Neural progenitor cell (in vitro differentiated cells): ENCODE measurements at regions not wholly inside any gene's neighbourhood (a gene's known extent, or its start where the extent isn't known, plus 50 kb on each side); places are given as distances from the start of the nearest gene placed in this dataset.

Experiments
- DNase-seq: peaks from one replicate; pipeline ENCODE4 v3.0.0-alpha.2; 2016; ENCODE audit warnings: low spot score
- H2AFZ ChIP-seq: fragments of 200-600 bp; sonication (generic); replicated peaks from 2 replicates; pipeline ENCODE4 v1.6.1; 2016; ENCODE audit warnings: antibody characterized with exemption
- H3F3A ChIP-seq: fragments of 200-600 bp; sonication (generic); 2 replicates; pipeline ENCODE4 v1.6.1; 2016; ENCODE audit warnings: antibody characterized with exemption, low read depth
- H3K27ac ChIP-seq: fragments of 200-600 bp; sonication (generic); 2 replicates; pipeline ENCODE4 v1.5.1; 2016; ENCODE audit warnings: mild to moderate bottlenecking
- H3K27me3 ChIP-seq: fragments of 200-600 bp; sonication (generic); 2 replicates; pipeline ENCODE4 v1.6.1; 2016; ENCODE audit warnings: mild to moderate bottlenecking, moderate library complexity
- H3K36me3 ChIP-seq: fragments of 200-600 bp; sonication (generic); 2 replicates; pipeline ENCODE4 v1.5.1; 2016
- H3K4me1 ChIP-seq: fragments of 200-600 bp; sonication (generic); 2 replicates; pipeline ENCODE4 v1.6.1; 2016; ENCODE audit warnings: mixed run types
- H3K4me2 ChIP-seq: fragments of 200-600 bp; sonication (generic); 2 replicates; pipeline ENCODE4 v1.6.1; 2016
- H3K4me3 ChIP-seq: fragments of 200-600 bp; sonication (generic); 2 replicates; pipeline ENCODE4 v1.5.1; 2016
- H3K79me2 ChIP-seq: fragments of 200-600 bp; sonication (generic); 2 replicates; pipeline ENCODE4 v1.6.1; 2016; ENCODE audit warnings: low read depth
- H3K9ac ChIP-seq: fragments of 200-600 bp; sonication (generic); 2 replicates; pipeline ENCODE4 v1.6.1; 2016
- H3K9me3 ChIP-seq: fragments of 200-600 bp; sonication (generic); 2 replicates; pipeline ENCODE4 v1.5.1; 2016; ENCODE audit warnings: low read depth
- H4K20me1 ChIP-seq: fragments of 200-600 bp; sonication (generic); 2 replicates; pipeline ENCODE4 v1.6.1; 2016; ENCODE audit warnings: low read depth
- H3K27ac Mint-ChIP-seq: 3 replicates; pipeline ENCODE4 v1.8.0; 2021; ENCODE audit warnings: mixed read lengths
- H3K27me3 Mint-ChIP-seq: 2 replicates; pipeline ENCODE4 v1.8.0; 2022; ENCODE audit warnings: low read depth, mild to moderate bottlenecking, inconsistent platforms, moderate library complexity, mixed read lengths; ENCODE audit not compliant: insufficient read depth
- H3K36me3 Mint-ChIP-seq: 3 replicates; pipeline ENCODE4 v1.8.0; 2021; ENCODE audit warnings: mixed read lengths
- H3K4me1 Mint-ChIP-seq: 3 replicates; pipeline ENCODE4 v1.8.0; 2021; ENCODE audit warnings: mixed read lengths
- H3K4me3 Mint-ChIP-seq: 3 replicates; pipeline ENCODE4 v1.8.0; 2021; ENCODE audit warnings: mild to moderate bottlenecking, moderate library complexity, mixed read lengths
- H3K9me3 Mint-ChIP-seq: 3 replicates; pipeline ENCODE4 v1.8.0; 2020; ENCODE audit warnings: mixed read lengths
- EZH2 ChIP-seq: fragments of 200-600 bp; sonication (generic); IDR thresholded peaks from 2 replicates; pipeline ENCODE4 v1.6.1; 2017; ENCODE audit warnings: antibody characterized with exemption, mild to moderate bottlenecking, moderate library complexity
- EZH2phosphoT487 ChIP-seq: fragments of 200-600 bp; sonication (generic); IDR thresholded peaks from 2 replicates; pipeline ENCODE4 v1.6.1; 2017; ENCODE audit warnings: antibody characterized with exemption
- TF ChIP-seq, protein P1 (sequence below): fragments of 200-600 bp; sonication (generic); IDR thresholded peaks from 2 replicates; pipeline ENCODE4 v1.5.1; 2017; ENCODE audit warnings: antibody characterized with exemption, mild to moderate bottlenecking

GRCh38 chr2:145909766-145910165, 1389.8 kb upstream of the ZEB2 start:
- H2AFZ ChIP-seq: no peak overlapping the region
- H3K9me3 ChIP-seq: no peaks in the 10 kb centered on the region
- no peaks in the 10 kb centered on the region for H3K36me3 ChIP-seq
- H3K4me1 Mint-ChIP-seq: peaks cover 7% of the 10 kb centered on the region
- H3K9me3 Mint-ChIP-seq: no peaks in the 10 kb centered on the region
- TF ChIP-seq, protein P1, sequence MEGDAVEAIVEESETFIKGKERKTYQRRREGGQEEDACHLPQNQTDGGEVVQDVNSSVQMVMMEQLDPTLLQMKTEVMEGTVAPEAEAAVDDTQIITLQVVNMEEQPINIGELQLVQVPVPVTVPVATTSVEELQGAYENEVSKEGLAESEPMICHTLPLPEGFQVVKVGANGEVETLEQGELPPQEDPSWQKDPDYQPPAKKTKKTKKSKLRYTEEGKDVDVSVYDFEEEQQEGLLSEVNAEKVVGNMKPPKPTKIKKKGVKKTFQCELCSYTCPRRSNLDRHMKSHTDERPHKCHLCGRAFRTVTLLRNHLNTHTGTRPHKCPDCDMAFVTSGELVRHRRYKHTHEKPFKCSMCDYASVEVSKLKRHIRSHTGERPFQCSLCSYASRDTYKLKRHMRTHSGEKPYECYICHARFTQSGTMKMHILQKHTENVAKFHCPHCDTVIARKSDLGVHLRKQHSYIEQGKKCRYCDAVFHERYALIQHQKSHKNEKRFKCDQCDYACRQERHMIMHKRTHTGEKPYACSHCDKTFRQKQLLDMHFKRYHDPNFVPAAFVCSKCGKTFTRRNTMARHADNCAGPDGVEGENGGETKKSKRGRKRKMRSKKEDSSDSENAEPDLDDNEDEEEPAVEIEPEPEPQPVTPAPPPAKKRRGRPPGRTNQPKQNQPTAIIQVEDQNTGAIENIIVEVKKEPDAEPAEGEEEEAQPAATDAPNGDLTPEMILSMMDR: no peak
- TF ChIP-seq EZH2phosphoT487: no peak
- no peak for TF ChIP-seq EZH2
- H3K4me1 ChIP-seq: peaks cover 11% of the 10 kb centered on the region
- no peaks in the 10 kb centered on the region for H3K79me2 ChIP-seq
- no peak overlapping the region for H3K9ac ChIP-seq
- H3K4me3 ChIP-seq: no peak overlapping the region
- no peaks in the 10 kb centered on the region for H3K36me3 Mint-ChIP-seq
- no peaks in the 10 kb centered on the region for H4K20me1 ChIP-seq
- no peaks in the 10 kb centered on the region for H3K27me3 ChIP-seq
- H3K4me2 ChIP-seq: no peak overlapping the region
- no peak overlapping the region for H3K27ac ChIP-seq
- no peaks in the 10 kb centered on the region for H3K27me3 Mint-ChIP-seq
- H3K4me3 Mint-ChIP-seq: no peak overlapping the region
- DNase-seq: no peak
- no peak overlapping the region for H3K27ac Mint-ChIP-seq
- H3F3A ChIP-seq: peaks cover 6% of the 10 kb centered on the region

DNA sequence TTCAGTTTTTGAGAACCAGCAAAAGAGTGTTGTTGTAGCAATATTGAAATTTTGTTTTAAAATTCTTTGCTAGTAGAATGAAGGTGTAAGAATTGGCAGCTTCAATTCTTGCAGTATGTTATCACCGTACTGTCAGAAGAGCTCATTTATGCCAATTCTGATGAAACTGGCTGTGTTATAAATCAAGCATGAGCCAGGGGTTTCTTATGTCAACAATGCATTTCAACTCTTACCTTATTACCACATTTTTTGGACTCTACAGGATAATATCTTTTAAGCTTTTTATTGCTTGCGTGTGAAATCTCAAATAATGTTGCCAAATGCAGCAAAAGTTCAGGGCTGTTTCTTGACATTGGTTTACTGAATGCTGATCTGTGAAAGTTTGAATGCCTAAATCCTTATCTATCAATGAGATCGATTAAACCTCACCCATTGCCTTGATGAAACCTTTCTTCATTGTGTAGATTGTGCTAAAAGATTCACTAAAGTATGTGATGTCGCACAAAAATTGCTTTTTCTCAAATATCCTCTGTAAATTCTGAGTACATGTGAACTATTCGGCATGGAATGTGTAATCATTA, 1389.3 kb upstream of the ZEB2 start:
- Histone ChIP-seq H3K9ac (no peak overlapping the region), H3K27ac (no peak overlapping the region), H3K4me1 (peaks cover 11% of the 10 kb centered on the region), H3K4me3 (no peak overlapping the region), H3K9me3 (no peaks in the 10 kb centered on the region), H3F3A (peaks cover 6% of the 10 kb centered on the region), H2AFZ (no peak overlapping the region), H3K4me2 (no peak overlapping the region), H4K20me1 (no peaks in the 10 kb centered on the region), H3K79me2 (no peaks in the 10 kb centered on the region), H3K36me3 (no peaks in the 10 kb centered on the region), H3K27me3 (no peaks in the 10 kb centered on the region)
- H3K27ac Mint-ChIP-seq: no peak overlapping the region
- peaks cover 7% of the 10 kb centered on the region for H3K4me1 Mint-ChIP-seq
- no peaks in the 10 kb centered on the region for H3K36me3 Mint-ChIP-seq
- TF ChIP-seq, protein P1: no peak
- no peak for TF ChIP-seq EZH2
- TF ChIP-seq EZH2phosphoT487: no peak
- H3K4me3 Mint-ChIP-seq: no peak overlapping the region
- DNase-seq: no peak
- H3K9me3 Mint-ChIP-seq: no peaks in the 10 kb centered on the region
- H3K27me3 Mint-ChIP-seq: no peaks in the 10 kb centered on the region

DNA sequence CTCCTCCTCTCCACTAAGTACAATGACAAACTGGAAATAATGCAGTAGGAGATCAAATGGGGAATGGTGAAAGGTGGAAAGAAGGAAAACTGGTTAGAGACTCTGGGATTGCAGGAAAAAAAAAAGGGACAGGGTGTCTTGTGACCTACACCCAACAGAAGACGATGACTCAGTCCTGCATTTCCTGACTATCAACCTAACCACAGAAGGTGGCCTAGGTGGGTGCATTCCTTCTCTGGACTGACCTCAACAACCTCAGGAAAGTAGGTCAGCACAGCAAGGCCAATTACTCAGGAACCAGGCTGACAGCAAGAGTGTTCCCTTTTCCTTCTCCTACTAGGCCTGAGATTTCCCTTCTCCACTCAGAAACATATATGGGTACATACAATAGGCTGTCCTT, 1386.4 kb upstream of the ZEB2 start:
- Mint-ChIP-seq H3K4me3 (no peak overlapping the region), H3K36me3 (no peaks in the 10 kb centered on the region), H3K27ac (no peak overlapping the region), H3K27me3 (no peaks in the 10 kb centered on the region), H3K9me3 (peaks cover 7% of the 10 kb centered on the region), H3K4me1 (no peaks in the 10 kb centered on the region)
- Histone ChIP-seq H3K4me1 (no peaks in the 10 kb centered on the region), H2AFZ (no peak overlapping the region), H3K9me3 (no peaks in the 10 kb centered on the region), H3K36me3 (no peaks in the 10 kb centered on the region), H3K27ac (no peak overlapping the region), H3K4me3 (no peak overlapping the region), H3K79me2 (no peaks in the 10 kb centered on the region), H3K27me3 (no peaks in the 10 kb centered on the region), H4K20me1 (no peaks in the 10 kb centered on the region), H3K9ac (no peak overlapping the region), H3K4me2 (no peak overlapping the region), H3F3A (no peaks in the 10 kb centered on the region)
- no peak for TF ChIP-seq EZH2
- no peak for TF ChIP-seq EZH2phosphoT487
- TF ChIP-seq, protein P1: no peak
- DNase-seq: no peak
